ENCODE measurements at regions not wholly inside any gene's neighbourhood (a gene's known extent, or its start where the extent isn't known, plus 50 kb on each side); places are given as distances from the start of the nearest gene placed in this dataset.

DNA sequence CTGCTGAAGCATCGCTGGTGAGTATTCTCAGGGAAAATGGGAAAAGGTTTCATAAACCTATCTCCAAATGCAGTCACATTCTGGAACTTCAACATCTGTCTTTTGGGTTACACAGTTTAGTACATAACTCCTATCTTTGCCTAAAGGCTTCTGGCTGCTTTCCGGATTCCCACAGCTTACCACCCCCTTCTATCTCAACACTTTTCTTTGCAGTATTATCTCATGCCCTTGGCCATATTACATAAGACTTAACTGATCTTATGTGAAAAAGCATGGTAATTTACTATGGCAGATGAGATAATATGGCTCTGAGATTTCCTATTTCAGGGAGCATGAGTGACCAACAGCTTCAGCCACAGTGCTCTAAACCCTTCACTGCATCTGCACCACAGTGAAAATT lies 369.3 kb upstream of the LINC00305 start:
- ChIA-PET POLR2A (interaction anchor here (0.6 kb wide), 1 partner anchor 40 kb away, joined by 3 read pairs; no protein-coding TSS in a partner anchor), CTCF (ENCODE audit: low intra/inter-chr PET ratio) (no interaction called here)
- in situ Hi-C loops (cut with MboI) = no loop called here
- no peak for ATAC-seq
- Histone ChIP-seq H3K36me3 (ENCODE audit: control insufficient read depth, insufficient read depth, low read length) (no peaks in the 10 kb centered on the region), H3K9ac (ENCODE audit: insufficient read depth in 1 of 2, low read depth in 2 of 2, low read length in 2 of 2) (no peak overlapping the region), H3K4me2 (ENCODE audit: insufficient read depth, low read length) (no peak overlapping the region), H2AFZ (ENCODE audit: low read depth, low read length) (no peak overlapping the region), H4K20me1 (replicated peaks; ENCODE audit: control insufficient read depth, insufficient read depth, low read length) (no peaks in the 10 kb centered on the region), H3K4me3 (no peak overlapping the region), H3K9me1 (ENCODE audit: control insufficient read depth, insufficient read depth, low read length) (no peaks in the 10 kb centered on the region), H3K4me1 (replicated peaks in 1 of 2; ENCODE audit: control insufficient read depth in 2 of 2, insufficient read depth in 2 of 2, low read length in 2 of 2) (no peaks in the 10 kb centered on the region), H3K27ac (ENCODE audit: extremely low read depth, low read depth, low read length) (no peak overlapping the region), H3K9me3 (replicated peaks; ENCODE audit: control insufficient read depth, insufficient read depth, low read depth, low read length) (no peaks in the 10 kb centered on the region), H3K79me2 (ENCODE audit: control insufficient read depth, insufficient read depth, low read length) (no peaks in the 10 kb centered on the region), H3K27me3 (ENCODE audit: control insufficient read depth in 2 of 2, insufficient read depth in 2 of 2, low read length in 2 of 2) (no peaks in the 10 kb centered on the region)
- WGBS (ENCODE audit: insufficient coverage, low coverage, missing lambda C conversion rate) = 0% methylated on average over 2 of the region's 2 CpGs
- FAIRE-seq = no peak
- intact Hi-C loops (cut with micrococcal nuclease) = no loop called here
- no TSS peak for BruUV-seq (replicated peaks)
- DNase-seq (ENCODE audit: extremely low read depth in 1 of 4, low spot score in 3 of 4) = no peak
- TF ChIP-seq ZNF436 (CRISPR knock-in tag; IDR thresholded peaks at IDR 0.05) (no peak), ZKSCAN8 (CRISPR knock-in tag; IDR thresholded peaks at IDR 0.05) (no peak), CSDE1 (IDR thresholded peaks at IDR 0.05) (no peak), ZNF583 (CRISPR knock-in tag; IDR thresholded peaks at IDR 0.05) (no peak), RNF2 (IDR thresholded peaks at IDR 0.05) (no peak), DIDO1 (tag; IDR thresholded peaks at IDR 0.05; ENCODE audit: low read depth) (no peak), CREB1 (IDR thresholded peaks at IDR 0.05) (no peak), CREB1 (CRISPR knock-in tag; IDR thresholded peaks at IDR 0.05) (no peak), SMAD3 (CRISPR knock-in tag; conservative IDR thresholded peaks at IDR 0.05) (no peak), KDM1A (IDR thresholded peaks at IDR 0.05) (no peak), NFE2L1 (tag; IDR thresholded peaks at IDR 0.05; ENCODE audit: borderline replicate concordance, low read depth) (no peak), SAFB (IDR thresholded peaks at IDR 0.05; ENCODE audit: borderline replicate concordance, low read depth, low read length) (no peak), SP1 (CRISPR knock-in tag; IDR thresholded peaks at IDR 0.05) (no peak), CEBPB (tag; IDR thresholded peaks at IDR 0.05) (no peak)
- TF ChIP-seq, protein P1, sequence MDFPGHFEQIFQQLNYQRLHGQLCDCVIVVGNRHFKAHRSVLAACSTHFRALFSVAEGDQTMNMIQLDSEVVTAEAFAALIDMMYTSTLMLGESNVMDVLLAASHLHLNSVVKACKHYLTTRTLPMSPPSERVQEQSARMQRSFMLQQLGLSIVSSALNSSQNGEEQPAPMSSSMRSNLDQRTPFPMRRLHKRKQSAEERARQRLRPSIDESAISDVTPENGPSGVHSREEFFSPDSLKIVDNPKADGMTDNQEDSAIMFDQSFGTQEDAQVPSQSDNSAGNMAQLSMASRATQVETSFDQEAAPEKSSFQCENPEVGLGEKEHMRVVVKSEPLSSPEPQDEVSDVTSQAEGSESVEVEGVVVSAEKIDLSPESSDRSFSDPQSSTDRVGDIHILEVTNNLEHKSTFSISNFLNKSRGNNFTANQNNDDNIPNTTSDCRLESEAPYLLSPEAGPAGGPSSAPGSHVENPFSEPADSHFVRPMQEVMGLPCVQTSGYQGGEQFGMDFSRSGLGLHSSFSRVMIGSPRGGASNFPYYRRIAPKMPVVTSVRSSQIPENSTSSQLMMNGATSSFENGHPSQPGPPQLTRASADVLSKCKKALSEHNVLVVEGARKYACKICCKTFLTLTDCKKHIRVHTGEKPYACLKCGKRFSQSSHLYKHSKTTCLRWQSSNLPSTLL (IDR thresholded peaks at IDR 0.05) = no peak
- TF ChIP-seq, protein P2, sequence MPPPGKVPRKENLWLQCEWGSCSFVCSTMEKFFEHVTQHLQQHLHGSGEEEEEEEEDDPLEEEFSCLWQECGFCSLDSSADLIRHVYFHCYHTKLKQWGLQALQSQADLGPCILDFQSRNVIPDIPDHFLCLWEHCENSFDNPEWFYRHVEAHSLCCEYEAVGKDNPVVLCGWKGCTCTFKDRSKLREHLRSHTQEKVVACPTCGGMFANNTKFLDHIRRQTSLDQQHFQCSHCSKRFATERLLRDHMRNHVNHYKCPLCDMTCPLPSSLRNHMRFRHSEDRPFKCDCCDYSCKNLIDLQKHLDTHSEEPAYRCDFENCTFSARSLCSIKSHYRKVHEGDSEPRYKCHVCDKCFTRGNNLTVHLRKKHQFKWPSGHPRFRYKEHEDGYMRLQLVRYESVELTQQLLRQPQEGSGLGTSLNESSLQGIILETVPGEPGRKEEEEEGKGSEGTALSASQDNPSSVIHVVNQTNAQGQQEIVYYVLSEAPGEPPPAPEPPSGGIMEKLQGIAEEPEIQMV (tag; conservative IDR thresholded peaks at IDR 0.05; ENCODE audit: low read depth) = no peak
- TF ChIP-seq, protein P3, sequence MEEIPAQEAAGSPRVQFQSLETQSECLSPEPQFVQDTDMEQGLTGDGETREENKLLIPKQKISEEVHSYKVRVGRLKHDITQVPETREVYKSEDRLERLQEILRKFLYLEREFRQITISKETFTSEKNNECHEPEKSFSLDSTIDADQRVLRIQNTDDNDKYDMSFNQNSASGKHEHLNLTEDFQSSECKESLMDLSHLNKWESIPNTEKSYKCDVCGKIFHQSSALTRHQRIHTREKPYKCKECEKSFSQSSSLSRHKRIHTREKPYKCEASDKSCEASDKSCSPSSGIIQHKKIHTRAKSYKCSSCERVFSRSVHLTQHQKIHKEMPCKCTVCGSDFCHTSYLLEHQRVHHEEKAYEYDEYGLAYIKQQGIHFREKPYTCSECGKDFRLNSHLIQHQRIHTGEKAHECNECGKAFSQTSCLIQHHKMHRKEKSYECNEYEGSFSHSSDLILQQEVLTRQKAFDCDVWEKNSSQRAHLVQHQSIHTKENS (CRISPR knock-in tag; IDR thresholded peaks at IDR 0.05) = no peak
- TF ChIP-seq, protein P4, sequence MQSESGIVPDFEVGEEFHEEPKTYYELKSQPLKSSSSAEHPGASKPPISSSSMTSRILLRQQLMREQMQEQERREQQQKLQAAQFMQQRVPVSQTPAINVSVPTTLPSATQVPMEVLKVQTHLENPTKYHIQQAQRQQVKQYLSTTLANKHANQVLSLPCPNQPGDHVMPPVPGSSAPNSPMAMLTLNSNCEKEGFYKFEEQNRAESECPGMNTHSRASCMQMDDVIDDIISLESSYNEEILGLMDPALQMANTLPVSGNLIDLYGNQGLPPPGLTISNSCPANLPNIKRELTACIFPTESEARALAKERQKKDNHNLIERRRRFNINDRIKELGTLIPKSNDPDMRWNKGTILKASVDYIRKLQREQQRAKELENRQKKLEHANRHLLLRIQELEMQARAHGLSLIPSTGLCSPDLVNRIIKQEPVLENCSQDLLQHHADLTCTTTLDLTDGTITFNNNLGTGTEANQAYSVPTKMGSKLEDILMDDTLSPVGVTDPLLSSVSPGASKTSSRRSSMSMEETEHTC (IDR thresholded peaks at IDR 0.05) = no peak

All from K562 (cell line).